Astrocyte of the cerebellum (primary cell): ENCODE measurements at regions not wholly inside any gene's neighbourhood (a gene's known extent, or its start where the extent isn't known, plus 50 kb on each side); places are given as distances from the start of the nearest gene placed in this dataset.

ENCODE experiments used
- DNase-seq: peaks from one replicate; pipeline ENCODE4 v3.0.0-alpha.2; 2011; ENCODE audit warnings: low read depth
- H3K4me3 ChIP-seq: 2 replicates; pipeline ENCODE4 v1.5.1; 2011; ENCODE audit warnings: mild to moderate bottlenecking, low read depth, low read length, moderate library complexity
- CTCF ChIP-seq: IDR thresholded peaks from 2 replicates; pipeline ENCODE4 v1.5.1; 2012; ENCODE audit warnings: low read length, low read depth, moderate library complexity, mild to moderate bottlenecking; ENCODE audit errors: missing control alignments
- in situ Hi-C: cut with HindIII; loops from 2 replicates; pipeline ENCODE4 v1.10.0; 2017; ENCODE audit warnings: low sequenced_read_pairs

GRCh38 chr6:26183581-26184366 lies 96.5 kb downstream of the HFE start:
- DNase-seq = peak; percentile 85
- in situ Hi-C loops = no loop called here
- TF ChIP-seq CTCF = no peak
- H3K4me3 ChIP-seq = peak overlapping the region; percentile 39

GRCh38 chr6:26184367-26184891 lies 97.2 kb downstream of the HFE start:
- no peak for TF ChIP-seq CTCF
- H3K4me3 ChIP-seq = peak overlapping the region; percentile 39
- DNase-seq = no peak
- in situ Hi-C loops = no loop called here

GRCh38 chr6:26185004-26185403 lies 97.8 kb downstream of the HFE start:
- no peak for DNase-seq
- in situ Hi-C loops = no loop called here
- no peak for TF ChIP-seq CTCF

GRCh38 chr6:26185802-26186201 lies 98.6 kb downstream of the HFE start:
- in situ Hi-C loops = no loop called here
- H3K4me3 ChIP-seq = no peak overlapping the region
- DNase-seq = no peak
- no peak for TF ChIP-seq CTCF

More at GRCh38 chr6:26185004-26185403, 97.8 kb downstream of the HFE start:
- H3K4me3 ChIP-seq = no peak overlapping the region

GRCh38 chr6:26186652-26187051 lies 99.4 kb downstream of the HFE start:
- TF ChIP-seq CTCF = no peak
- no peak overlapping the region for H3K4me3 ChIP-seq
- in situ Hi-C loops = no loop called here
- DNase-seq = no peak

- in situ Hi-C loops = no loop called here
- no peak overlapping the region for H3K4me3 ChIP-seq
- TF ChIP-seq CTCF = no peak
- DNase-seq = no peak
These were observed 100.1 kb downstream of the HFE start for GRCh38 chr6:26187292-26187691.
